CD4-positive, alpha-beta T cell (primary cell): ENCODE measurements at regions not wholly inside any gene's neighbourhood (a gene's known extent, or its start where the extent isn't known, plus 50 kb on each side); places are given as distances from the start of the nearest gene placed in this dataset.
"Not testable (repeated sequence)": the region's sequence is repeated elsewhere in the genome, so short reads cannot be mapped to it uniquely, and the experiment has no call there.

ENCODE experiments used
- ATAC-seq: fragments of 200-7000 bp; cut with Tn5 transposase; one replicate; pipeline ENCODE4 v1.10.0; 2022; ENCODE audit warnings: mild to moderate bottlenecking; ENCODE audit not compliant: poor library complexity
- CTCF ChIA-PET: fragments of 350-600 bp; sonication (Branson Sonifier 250); formaldehyde crosslinking; loops from one replicate; lab custom pipeline; 2021; ENCODE audit warnings: antibody characterized with exemption, inconsistent platforms; lab: Charles Lee
- POLR2A ChIA-PET: fragments of 350-600 bp; sonication (Branson Sonifier 250); formaldehyde crosslinking; loops from one replicate; lab custom pipeline; 2021; ENCODE audit warnings: antibody characterized with exemption, inconsistent platforms; lab: Charles Lee
- DNase-seq, 14 experiments: peaks; one replicate each; pipeline ENCODE4 v3.0.0-alpha.2; 2013 to 2020; ENCODE audit warnings: mixed read lengths in 2 of 14
- H3K27ac ChIP-seq, 2 donors: one replicate each; pipeline versions ENCODE4 v1.5.1 to v1.7.0; 2013; ENCODE audit warnings: low read length in 2 of 2, low read depth in 1 of 2, mild to moderate bottlenecking in 1 of 2
- H3K27me3 ChIP-seq, 2 experiments: 1 replicate in 1 of 2; 2 replicates in 1 of 2; pipeline versions ENCODE4 v1.6.1 to v1.7.0; 2013; ENCODE audit warnings: low read length in 2 of 2, control low read depth in 1 of 2, mild to moderate bottlenecking in 1 of 2, moderate library complexity in 1 of 2; ENCODE audit not compliant: insufficient read depth in 2 of 2, control insufficient read depth in 1 of 2
- H3K36me3 ChIP-seq: one replicate; pipeline ENCODE4 v1.6.1; 2013; ENCODE audit warnings: low read length, control low read depth; ENCODE audit not compliant: insufficient read depth
- H3K4me1 ChIP-seq: one replicate; pipeline ENCODE4 v1.6.1; 2013; ENCODE audit warnings: low read length, control low read depth; ENCODE audit not compliant: insufficient read depth
- H3K4me3 ChIP-seq: one replicate; pipeline ENCODE4 v1.5.1; 2013; ENCODE audit warnings: mild to moderate bottlenecking, low read length, moderate library complexity
- H3K9me3 ChIP-seq, 2 experiments: 1 replicate in 1 of 2; 2 replicates in 1 of 2; pipeline versions ENCODE4 v1.6.1 to v1.7.0; 2013; ENCODE audit warnings: low read length in 2 of 2, mild to moderate bottlenecking in 2 of 2, control low read depth in 1 of 2, moderate library complexity in 1 of 2; ENCODE audit not compliant: control insufficient read depth in 1 of 2, insufficient read depth in 1 of 2
- H3K27ac Mint-ChIP-seq: one replicate; pipeline ENCODE4 v1.8.0; 2020; ENCODE audit warnings: mixed read lengths
- H3K27me3 Mint-ChIP-seq: one replicate; pipeline ENCODE4 v1.8.0; 2021; ENCODE audit warnings: mixed read lengths
- H3K36me3 Mint-ChIP-seq: one replicate; pipeline ENCODE4 v1.8.0; 2021; ENCODE audit warnings: low read depth, mixed read lengths
- H3K4me1 Mint-ChIP-seq: one replicate; pipeline ENCODE4 v1.8.0; 2021; ENCODE audit warnings: low read depth, mixed read lengths
- H3K4me3 Mint-ChIP-seq: one replicate; pipeline ENCODE4 v1.8.0; 2020; ENCODE audit warnings: mild to moderate bottlenecking, mixed read lengths
- H3K9me3 Mint-ChIP-seq: one replicate; pipeline ENCODE4 v1.8.0; 2020; ENCODE audit warnings: mixed read lengths
- intact Hi-C, 2 experiments: fragments of 100-400 bp; cut with DNase I in 1 of 2; cut with micrococcal nuclease in 1 of 2; formaldehyde crosslinking; loops; one replicate each; pipeline versions ENCODE4 v1.15.1 to v1.9.0; 2023 to 2025; cut with DNase I, micrococcal nuclease

DNA sequence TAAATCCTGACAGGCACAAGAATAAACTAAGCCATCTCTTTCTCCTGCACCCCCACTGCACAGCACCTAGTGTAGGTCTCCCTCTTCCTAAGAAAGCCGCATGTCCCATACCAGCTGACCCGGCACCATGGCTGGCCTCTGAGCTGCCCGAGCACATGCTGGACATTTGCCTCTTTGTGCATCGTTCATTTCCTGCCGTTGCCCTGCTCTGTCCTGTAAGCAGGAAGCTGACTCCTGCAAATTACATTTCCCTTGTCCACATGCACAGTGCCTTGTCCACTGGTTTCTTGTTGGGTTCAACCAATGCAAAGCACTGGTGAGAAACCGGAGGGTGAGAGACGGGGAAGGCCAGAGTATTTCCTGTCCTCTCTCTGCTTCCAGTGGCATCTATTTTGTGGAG lies 71.6 kb upstream of the PLGLB1 start:
- H3K9me3 Mint-ChIP-seq, CTCF ChIA-PET, DNase-seq, H3K36me3 ChIP-seq, POLR2A ChIA-PET, ATAC-seq, intact Hi-C loops, H3K9me3 ChIP-seq, H3K4me1 Mint-ChIP-seq, H3K27me3 ChIP-seq, H3K4me1 ChIP-seq, H3K36me3 Mint-ChIP-seq, H3K27ac ChIP-seq, H3K4me3 ChIP-seq, H3K4me3 Mint-ChIP-seq, H3K27me3 Mint-ChIP-seq, H3K27ac Mint-ChIP-seq: not testable (repeated sequence)

DNA sequence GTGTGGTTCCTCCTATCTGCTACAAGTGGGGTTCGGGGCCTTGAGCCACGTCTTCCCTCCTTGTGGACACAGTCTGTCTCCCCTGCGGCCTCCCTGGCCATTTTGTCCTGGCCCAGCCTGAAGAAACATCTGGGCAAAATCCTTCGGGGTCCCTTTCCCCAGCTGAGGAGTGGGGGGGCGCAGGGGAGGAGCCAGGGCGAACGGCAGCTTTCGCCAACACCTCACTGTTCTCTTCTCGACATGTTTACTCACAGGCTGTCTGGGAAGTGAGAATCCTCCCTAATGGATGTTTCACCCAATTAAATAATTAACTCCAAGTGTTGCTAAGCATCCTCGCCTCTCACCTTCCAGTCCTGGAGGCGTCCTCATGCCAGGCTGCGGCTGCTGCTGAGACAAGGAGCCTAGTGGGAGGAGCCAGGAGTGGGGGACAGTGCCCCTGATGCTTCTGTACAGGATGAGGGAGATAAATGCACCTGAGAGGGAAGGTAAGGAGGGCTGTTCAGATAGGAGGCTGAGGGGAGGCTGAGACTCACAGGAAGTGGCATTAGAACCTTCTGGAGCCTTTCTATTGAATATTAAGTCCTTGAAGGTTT lies 72.4 kb upstream of the PLGLB1 start:
- H3K27me3 Mint-ChIP-seq, H3K27me3 ChIP-seq, POLR2A ChIA-PET, H3K27ac ChIP-seq, H3K4me1 Mint-ChIP-seq, intact Hi-C loops, H3K4me3 ChIP-seq, H3K9me3 ChIP-seq, H3K4me3 Mint-ChIP-seq, DNase-seq, ATAC-seq, H3K27ac Mint-ChIP-seq, CTCF ChIA-PET, H3K4me1 ChIP-seq, H3K36me3 Mint-ChIP-seq, H3K36me3 ChIP-seq, H3K9me3 Mint-ChIP-seq: not testable (repeated sequence)

GRCh38 chr2:87095804-87096203 lies 74.2 kb upstream of the PLGLB1 start:
- H3K4me1 Mint-ChIP-seq, ATAC-seq, H3K27me3 Mint-ChIP-seq, H3K4me3 Mint-ChIP-seq, H3K4me1 ChIP-seq, H3K9me3 ChIP-seq, H3K27me3 ChIP-seq, CTCF ChIA-PET, H3K36me3 ChIP-seq, H3K27ac ChIP-seq, H3K4me3 ChIP-seq, H3K36me3 Mint-ChIP-seq, H3K9me3 Mint-ChIP-seq, POLR2A ChIA-PET, intact Hi-C loops, H3K27ac Mint-ChIP-seq, DNase-seq: not testable (repeated sequence)

DNA sequence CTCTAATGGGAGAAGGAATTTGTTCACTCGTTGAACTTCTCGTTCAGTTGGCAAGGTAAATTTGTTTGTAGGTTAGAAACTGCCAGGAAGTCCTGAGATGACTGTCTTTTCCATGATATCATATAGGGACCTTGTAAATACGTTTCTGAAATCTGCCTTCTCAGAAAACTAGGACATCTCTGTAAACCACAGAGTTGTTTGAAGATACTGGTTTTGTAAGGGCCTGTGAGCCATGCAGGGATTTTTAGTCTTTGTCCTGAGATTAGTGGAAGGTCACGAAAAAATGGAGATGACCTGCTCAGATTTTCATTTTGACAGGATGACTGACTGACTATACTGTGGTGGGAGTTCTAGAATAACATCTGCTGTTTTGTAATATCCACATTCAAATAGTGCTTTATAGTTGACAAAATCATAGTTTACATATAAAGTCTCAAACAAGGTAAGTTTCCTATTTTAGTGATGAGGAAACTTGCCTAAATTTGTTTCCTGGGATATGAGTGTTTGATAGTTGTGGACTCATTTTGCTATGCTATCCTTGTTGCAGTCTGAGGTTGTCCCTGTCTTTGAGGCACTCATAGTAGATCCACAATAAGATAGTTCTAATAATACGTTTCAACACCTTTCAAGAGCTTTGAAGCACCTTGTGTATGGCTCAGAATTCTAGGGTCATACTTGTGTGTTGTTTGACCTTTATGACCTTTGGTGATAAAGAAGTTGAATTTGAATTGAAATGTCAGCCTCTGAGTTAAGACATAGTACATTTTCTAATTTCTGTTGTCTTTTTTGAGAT lies 107.3 kb upstream of the PLGLB1 start:
- H3K4me3 Mint-ChIP-seq, result peak overlapping the region; percentile 45
- CTCF ChIA-PET, H3K4me3 ChIP-seq, H3K27ac ChIP-seq, ATAC-seq, H3K36me3 Mint-ChIP-seq, H3K36me3 ChIP-seq, H3K4me1 ChIP-seq, H3K27ac Mint-ChIP-seq, H3K27me3 ChIP-seq, intact Hi-C loops, POLR2A ChIA-PET, H3K9me3 ChIP-seq, H3K9me3 Mint-ChIP-seq, H3K27me3 Mint-ChIP-seq, H3K4me1 Mint-ChIP-seq: not testable (repeated sequence)
- DNase-seq, result peak in 1 of 14 experiments; percentile 48

GRCh38 chr2:87132577-87132976 lies 110.9 kb upstream of the PLGLB1 start:
- peak in 3 of 14 experiments; percentile 0 to 54 (median 14) for DNase-seq
- not testable (repeated sequence) for ATAC-seq, H3K27ac Mint-ChIP-seq

DNA sequence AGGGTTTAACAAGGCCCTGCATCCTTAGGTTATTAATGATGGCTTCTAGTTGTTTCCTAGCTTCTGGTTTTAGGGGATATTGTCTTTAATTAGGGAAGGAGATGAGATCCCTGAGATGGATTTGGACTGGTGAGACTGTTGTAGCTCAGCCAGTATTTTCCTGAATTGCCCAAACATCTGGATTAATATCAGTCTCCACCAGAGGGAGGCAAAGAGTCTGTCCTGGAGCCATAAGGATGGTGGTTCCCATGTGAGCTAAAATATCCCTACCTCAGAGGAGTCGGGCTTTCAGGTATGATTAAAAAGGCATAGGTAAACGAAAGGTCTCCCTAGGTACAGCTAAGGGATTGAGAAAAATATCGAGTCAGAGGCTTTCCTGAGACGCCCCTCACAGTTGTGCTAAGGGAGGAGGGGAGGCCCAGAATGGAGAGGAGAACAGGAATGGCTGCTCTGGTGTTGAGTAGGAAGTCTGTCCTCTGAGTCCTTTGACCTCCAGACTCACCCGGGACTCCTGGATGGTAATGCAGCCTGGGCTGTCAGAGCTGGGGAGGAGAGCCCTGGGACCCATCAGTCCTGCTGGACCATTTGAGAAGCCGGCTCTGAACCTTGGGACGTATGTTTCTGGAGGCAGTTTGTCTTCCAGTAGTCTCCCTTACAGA lies 130.3 kb upstream of the PLGLB1 start:
- H3K4me3 ChIP-seq, CTCF ChIA-PET, H3K27ac ChIP-seq, intact Hi-C loops, DNase-seq, H3K36me3 Mint-ChIP-seq, H3K9me3 Mint-ChIP-seq, H3K4me1 Mint-ChIP-seq, H3K9me3 ChIP-seq, H3K27me3 ChIP-seq, H3K27ac Mint-ChIP-seq, POLR2A ChIA-PET, H3K27me3 Mint-ChIP-seq, H3K4me1 ChIP-seq, H3K36me3 ChIP-seq, ATAC-seq, H3K4me3 Mint-ChIP-seq: not testable (repeated sequence)

More at GRCh38 chr2:87132577-87132976, 110.9 kb upstream of the PLGLB1 start:
- H3K27me3 ChIP-seq, H3K9me3 ChIP-seq, H3K4me3 ChIP-seq, intact Hi-C loops, H3K9me3 Mint-ChIP-seq, H3K4me1 ChIP-seq, H3K4me3 Mint-ChIP-seq, CTCF ChIA-PET, H3K36me3 Mint-ChIP-seq, H3K4me1 Mint-ChIP-seq, POLR2A ChIA-PET, H3K36me3 ChIP-seq, H3K27ac ChIP-seq, H3K27me3 Mint-ChIP-seq: not testable (repeated sequence)

- DNase-seq, H3K27ac ChIP-seq, H3K27ac Mint-ChIP-seq, H3K36me3 ChIP-seq, intact Hi-C loops, ATAC-seq, H3K9me3 Mint-ChIP-seq, H3K27me3 Mint-ChIP-seq, H3K9me3 ChIP-seq, H3K27me3 ChIP-seq, CTCF ChIA-PET, H3K4me1 ChIP-seq, H3K36me3 Mint-ChIP-seq, H3K4me3 ChIP-seq, H3K4me1 Mint-ChIP-seq, POLR2A ChIA-PET, H3K4me3 Mint-ChIP-seq: not testable (repeated sequence)
Measured at GRCh38 chr2:87174454-87174853, 152.8 kb upstream of the PLGLB1 start.
